ENCODE measurements at regions not wholly inside any gene's neighbourhood (a gene's known extent, or its start where the extent isn't known, plus 50 kb on each side); places are given as distances from the start of the nearest gene placed in this dataset.

DNA sequence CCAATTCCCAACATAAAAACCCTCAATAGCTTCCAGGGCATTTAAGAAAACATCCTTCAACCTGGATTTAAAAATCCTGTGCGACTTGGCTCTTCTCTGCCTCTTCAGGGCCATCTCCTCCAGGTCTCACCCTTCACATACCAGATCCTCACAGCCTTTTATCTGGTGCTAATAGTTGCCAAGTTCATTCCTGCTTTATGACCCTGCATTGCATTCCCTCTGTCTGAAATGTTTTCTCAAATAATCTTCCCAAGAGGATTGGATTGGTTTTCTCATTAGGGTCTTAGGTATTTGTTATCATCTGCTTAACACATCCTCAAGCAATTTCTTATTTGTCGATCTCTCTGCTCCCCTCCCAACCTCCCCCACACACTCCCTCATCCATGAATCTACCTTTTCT lies 832.0 kb downstream of the GALC start:
- TF ChIP-seq, protein P1, sequence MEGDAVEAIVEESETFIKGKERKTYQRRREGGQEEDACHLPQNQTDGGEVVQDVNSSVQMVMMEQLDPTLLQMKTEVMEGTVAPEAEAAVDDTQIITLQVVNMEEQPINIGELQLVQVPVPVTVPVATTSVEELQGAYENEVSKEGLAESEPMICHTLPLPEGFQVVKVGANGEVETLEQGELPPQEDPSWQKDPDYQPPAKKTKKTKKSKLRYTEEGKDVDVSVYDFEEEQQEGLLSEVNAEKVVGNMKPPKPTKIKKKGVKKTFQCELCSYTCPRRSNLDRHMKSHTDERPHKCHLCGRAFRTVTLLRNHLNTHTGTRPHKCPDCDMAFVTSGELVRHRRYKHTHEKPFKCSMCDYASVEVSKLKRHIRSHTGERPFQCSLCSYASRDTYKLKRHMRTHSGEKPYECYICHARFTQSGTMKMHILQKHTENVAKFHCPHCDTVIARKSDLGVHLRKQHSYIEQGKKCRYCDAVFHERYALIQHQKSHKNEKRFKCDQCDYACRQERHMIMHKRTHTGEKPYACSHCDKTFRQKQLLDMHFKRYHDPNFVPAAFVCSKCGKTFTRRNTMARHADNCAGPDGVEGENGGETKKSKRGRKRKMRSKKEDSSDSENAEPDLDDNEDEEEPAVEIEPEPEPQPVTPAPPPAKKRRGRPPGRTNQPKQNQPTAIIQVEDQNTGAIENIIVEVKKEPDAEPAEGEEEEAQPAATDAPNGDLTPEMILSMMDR (IDR thresholded peaks at IDR 0.05; ENCODE audit: insufficient read depth, low read depth, low read length): no peak
- no peak for TF ChIP-seq EZH2 (IDR thresholded peaks at IDR 0.05; ENCODE audit: insufficient read depth, low read length)
